H4 (cell line): ENCODE measurements at regions not wholly inside any gene's neighbourhood (a gene's known extent, or its start where the extent isn't known, plus 50 kb on each side); places are given as distances from the start of the nearest gene placed in this dataset.
"Not testable (repeated sequence)": the region's sequence is repeated elsewhere in the genome, so short reads cannot be mapped to it uniquely, and the experiment has no call there.

ENCODE experiments used
- DNase-seq: peaks from one replicate; pipeline ENCODE4 v3.0.0-alpha.2; 2015; ENCODE audit warnings: low spot score

- no peak for DNase-seq
Measured at GRCh38 chrX:499870-500364, 113.2 kb upstream of the PPP2R3B start.

GRCh38 chrX:500481-501010 lies 113.8 kb upstream of the PPP2R3B start:
- DNase-seq: no peak

GRCh38 chrX:506341-506740 lies 119.6 kb upstream of the PPP2R3B start:
- DNase-seq: no peak

- no peak for DNase-seq
Measured at GRCh38 chrX:508163-508562, 121.5 kb upstream of the PPP2R3B start.

- not testable (repeated sequence) for DNase-seq
Measured at GRCh38 chrX:508821-509220, 121.8 kb upstream of the SHOX start.

- DNase-seq: not testable (repeated sequence)
Measured at GRCh38 chrX:511089-511488, 119.5 kb upstream of the SHOX start.

GRCh38 chrX:518319-518718 lies 112.3 kb upstream of the SHOX start:
- DNase-seq: no peak

- DNase-seq: peak; percentile 62
Measured at GRCh38 chrX:519741-520140, 110.8 kb upstream of the SHOX start.

GRCh38 chrX:522456-522855 lies 108.1 kb upstream of the SHOX start:
- DNase-seq: no peak

- DNase-seq: no peak
Measured at GRCh38 chrX:525134-525533, 105.5 kb upstream of the SHOX start.

- no peak for DNase-seq
Measured at GRCh38 chrX:526295-527224, 104.0 kb upstream of the SHOX start.

- DNase-seq: no peak
Measured at GRCh38 chrX:530726-531610, 99.6 kb upstream of the SHOX start.

GRCh38 chrX:531611-531936 lies 99.0 kb upstream of the SHOX start:
- DNase-seq: no peak

GRCh38 chrX:534804-535203 lies 95.8 kb upstream of the SHOX start:
- no peak for DNase-seq

GRCh38 chrX:536616-537015 lies 94.0 kb upstream of the SHOX start:
- no peak for DNase-seq

GRCh38 chrX:537151-537550 lies 93.4 kb upstream of the SHOX start:
- DNase-seq: no peak

- peak; percentile 25 for DNase-seq
Measured at GRCh38 chrX:538311-538710, 92.3 kb upstream of the SHOX start.

- not testable (repeated sequence) for DNase-seq
Measured at GRCh38 chrX:541006-541405, 89.6 kb upstream of the SHOX start.

GRCh38 chrX:542179-542578 lies 88.4 kb upstream of the SHOX start:
- no peak for DNase-seq

- peak; percentile 57 for DNase-seq
Measured at GRCh38 chrX:545452-545885, 85.1 kb upstream of the SHOX start.

- no peak for DNase-seq
Measured at GRCh38 chrX:550514-550913, 80.1 kb upstream of the SHOX start.

GRCh38 chrX:551306-551705 lies 79.3 kb upstream of the SHOX start:
- DNase-seq: no peak
